NB4 (cell line): ENCODE measurements at regions not wholly inside any gene's neighbourhood (a gene's known extent, or its start where the extent isn't known, plus 50 kb on each side); places are given as distances from the start of the nearest gene placed in this dataset.
A peak's percentile ranks its signal among the peaks of the same experiment; 100 is the strongest.

Experiments
- DNase-seq: peaks from one replicate; pipeline ENCODE4 v3.0.0; 2010; ENCODE audit warnings: low read depth
- H3K4me3 ChIP-seq: one replicate; pipeline ENCODE4 v1.5.1; 2011; ENCODE audit warnings: mild to moderate bottlenecking, low read depth, low read length, moderate library complexity
- CTCF ChIP-seq: IDR thresholded peaks from one replicate; pipeline ENCODE4 v1.5.1; 2012; ENCODE audit warnings: low read depth, low read length
- MAX ChIP-seq: IDR thresholded peaks from 2 replicates; pipeline ENCODE4 v1.6.1; 2011; ENCODE audit warnings: low read depth, low read length
- MYC ChIP-seq: IDR thresholded peaks from 2 replicates; pipeline ENCODE4 v1.6.1; 2011; ENCODE audit warnings: low read depth, low read length
- POLR2A ChIP-seq: IDR thresholded peaks from 2 replicates; pipeline ENCODE4 v1.6.1; 2011; ENCODE audit warnings: mild to moderate bottlenecking; ENCODE audit not compliant: insufficient read length; ENCODE audit errors: extremely low read depth

- no peak for DNase-seq
- no peak overlapping the region for H3K4me3 ChIP-seq
- TF ChIP-seq POLR2A (no peak), CTCF (no peak), MYC (no peak), MAX (no peak)
Measured at GRCh38 chr21:43329711-43330269, 97.1 kb downstream of the SIK1 start.

- DNase-seq = no peak
- TF ChIP-seq MYC (no peak), CTCF (no peak), MAX (no peak), POLR2A (no peak)
- no peak overlapping the region for H3K4me3 ChIP-seq
Measured at GRCh38 chr21:43328958-43329691, 97.8 kb downstream of the SIK1 start.

- TF ChIP-seq POLR2A = no peak
- TF ChIP-seq CTCF = no peak
- no peak for TF ChIP-seq MYC
- TF ChIP-seq MAX = no peak
- DNase-seq = no peak
- H3K4me3 ChIP-seq = no peak overlapping the region
Measured at GRCh38 chr21:43328185-43328957, 98.6 kb downstream of the SIK1 start.

GRCh38 chr21:43325968-43326715 is 100.8 kb downstream of the SIK1 start:
- TF ChIP-seq POLR2A (no peak), CTCF (no peak), MYC (no peak), MAX (no peak)
- DNase-seq = peak; percentile 27
- no peak overlapping the region for H3K4me3 ChIP-seq

GRCh38 chr21:43325036-43325435 is 101.9 kb downstream of the SIK1 start:
- TF ChIP-seq MAX = no peak
- TF ChIP-seq MYC = no peak
- no peak for TF ChIP-seq CTCF
- TF ChIP-seq POLR2A = no peak
- no peak for DNase-seq
- H3K4me3 ChIP-seq = no peak overlapping the region
